GM03348 (cell line): ENCODE measurements at regions not wholly inside any gene's neighbourhood (a gene's known extent, or its start where the extent isn't known, plus 50 kb on each side); places are given as distances from the start of the nearest gene placed in this dataset.

Experiments
- DNase-seq: peaks from one replicate; pipeline ENCODE4 v3.0.0; 2012; ENCODE audit warnings: low spot score

DNA sequence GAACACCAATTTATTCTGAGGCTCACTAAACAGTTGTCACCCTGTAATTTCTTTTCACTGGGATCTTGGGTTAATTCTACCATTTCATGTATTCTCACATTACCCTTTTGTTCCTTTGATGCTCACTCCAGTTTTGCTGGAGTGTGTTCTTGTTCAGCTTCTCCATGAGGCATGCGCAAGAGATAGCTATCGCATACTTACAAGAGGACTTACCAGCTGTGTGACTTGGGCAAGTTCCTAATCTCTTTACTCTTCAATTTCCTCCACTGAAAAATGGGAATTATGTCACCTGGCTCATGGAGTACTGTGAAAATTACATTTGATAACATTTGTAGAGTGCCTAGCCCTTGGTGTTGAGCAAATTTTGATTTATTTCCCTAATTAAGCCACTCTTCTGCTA lies 56.5 kb upstream of the JDP2 start:
- no peak for DNase-seq

DNA sequence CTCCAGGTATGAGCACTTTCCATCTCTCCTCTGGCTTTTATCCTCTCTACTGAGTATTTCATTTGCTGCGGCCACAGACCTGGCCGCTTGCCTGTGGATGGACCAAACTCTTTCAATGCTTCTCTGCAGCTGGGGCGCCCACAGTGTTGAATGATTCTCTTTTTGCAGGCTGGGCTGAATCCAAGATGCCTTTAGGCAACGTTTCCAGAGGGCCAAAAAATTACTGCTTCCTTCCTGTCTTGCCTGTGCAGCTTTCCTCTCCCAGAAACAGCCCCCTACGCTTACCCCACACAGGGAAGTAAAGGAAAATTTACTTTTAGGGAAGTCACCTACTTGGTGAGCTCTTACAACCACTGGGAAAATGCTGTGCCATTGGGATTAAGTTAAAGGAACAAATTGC lies 55.6 kb upstream of the JDP2 start:
- DNase-seq = no peak

DNA sequence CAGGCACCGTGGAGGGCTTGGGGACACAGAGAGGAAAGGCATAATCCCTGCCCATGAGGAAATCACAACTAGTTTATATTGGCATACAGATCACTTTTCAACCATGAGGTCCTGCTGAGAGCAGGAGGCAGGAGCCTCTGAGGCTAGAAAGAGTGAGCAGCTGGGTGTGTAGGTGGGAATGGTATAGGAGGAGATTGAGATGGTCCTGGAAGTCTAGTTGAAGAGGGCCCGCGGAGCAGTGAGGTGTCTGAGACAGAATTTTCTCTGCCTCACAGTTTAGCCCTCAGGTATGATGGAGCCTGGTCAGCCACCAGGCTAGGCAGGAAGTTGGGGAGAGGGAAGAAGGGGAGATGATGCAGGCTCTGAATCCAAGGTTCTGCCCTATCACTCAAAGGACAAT lies 54.7 kb upstream of the JDP2 start:
- DNase-seq = no peak

DNA sequence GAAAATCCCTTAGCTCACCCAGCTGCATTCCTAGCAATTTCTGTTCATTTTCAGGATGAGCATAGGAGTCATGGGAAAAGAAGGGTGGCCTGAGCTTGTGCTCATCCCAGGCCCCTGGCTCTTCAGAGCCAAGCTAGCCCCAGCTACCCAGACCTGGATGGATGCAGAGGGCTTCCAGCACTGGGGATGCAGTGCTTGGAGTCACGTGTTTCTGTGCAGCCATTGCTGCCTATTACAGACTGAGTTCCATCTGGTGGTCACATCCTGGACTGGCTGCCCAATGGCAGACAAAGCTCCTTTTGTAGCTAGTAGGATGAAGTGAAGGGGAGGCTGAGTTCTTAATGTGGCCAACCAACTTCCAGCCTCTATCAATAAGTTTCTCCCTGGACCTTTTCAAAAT lies 54.2 kb upstream of the JDP2 start:
- DNase-seq = no peak

DNA sequence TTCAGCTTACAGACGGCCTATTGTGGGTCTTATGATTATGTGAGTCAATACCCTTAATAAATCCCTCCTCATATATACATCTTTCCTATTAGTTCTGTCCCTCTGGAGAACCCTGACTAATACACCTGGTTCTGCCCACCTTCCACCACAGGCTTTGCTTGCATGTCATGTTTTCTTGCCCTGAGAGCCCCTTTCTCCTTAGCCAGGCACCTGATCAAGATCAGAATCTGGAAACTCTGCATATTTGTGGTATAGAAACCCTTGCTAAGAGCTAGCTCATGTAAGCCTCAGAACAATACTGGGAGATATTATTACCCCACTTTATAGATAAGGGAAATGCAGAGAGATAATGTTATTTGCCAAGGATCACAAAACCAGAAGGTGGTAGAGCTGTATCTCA lies 52.9 kb upstream of the JDP2 start:
- DNase-seq = no peak

DNA sequence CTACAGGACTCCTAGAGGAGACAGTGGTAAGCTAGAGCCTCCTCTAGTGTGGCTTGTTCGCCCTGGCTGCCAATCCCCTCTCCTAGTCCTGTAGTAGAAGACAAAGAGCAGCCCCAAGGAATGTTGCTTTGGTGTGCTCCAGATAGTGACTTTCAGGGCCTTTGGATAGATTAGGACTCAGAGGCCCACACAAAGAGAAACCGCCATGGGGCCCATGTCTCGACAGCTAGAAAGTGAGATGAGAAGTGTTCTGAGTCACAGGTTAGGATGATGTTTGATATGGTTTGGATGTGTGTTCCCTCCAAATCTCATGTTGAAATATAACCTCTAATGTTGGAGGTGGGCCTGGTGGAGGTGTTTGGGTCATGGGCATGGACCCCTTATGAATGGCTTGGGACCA lies 51.8 kb upstream of the JDP2 start:
- no peak for DNase-seq
